PC-9 (cell line): ENCODE measurements at regions not wholly inside any gene's neighbourhood (a gene's known extent, or its start where the extent isn't known, plus 50 kb on each side); places are given as distances from the start of the nearest gene placed in this dataset.

Source experiments
- BruUV-seq: library from RNA; stranded (reverse); fragments of 400-500 nt; replicated peaks from 2 replicates; lab custom pipeline; 2021; lab: Mats Ljungman, UMichigan
- CTCF ChIA-PET: fragments of 300-600 bp; sonication (Branson Sonifier 250); formaldehyde crosslinking; loops from one replicate; lab custom pipeline; 2022; ENCODE audit warnings: antibody characterized with exemption; lab: Charles Lee
- POLR2A ChIA-PET: fragments of 300-600 bp; sonication (Branson Sonifier 250); formaldehyde crosslinking; loops from one replicate; lab custom pipeline; 2022; ENCODE audit warnings: antibody characterized with exemption; ENCODE audit not compliant: unreplicated experiment; lab: Charles Lee
- DNase-seq, 2 experiments: peaks; one replicate each; pipeline versions ENCODE4 v3.0.0 to v3.0.0-alpha.2; 2015 to 2022; ENCODE audit warnings: mixed read lengths in 1 of 2
- H2AFZ ChIP-seq: fragments of 200-600 bp; sonication (generic); 2 replicates; pipeline ENCODE4 v1.8.1; 2017; ENCODE audit warnings: antibody characterized with exemption
- H3F3A ChIP-seq: fragments of 200-600 bp; sonication (generic); 2 replicates; pipeline ENCODE4 v1.8.1; 2017; ENCODE audit warnings: antibody characterized with exemption, mild to moderate bottlenecking, low read depth; ENCODE audit not compliant: insufficient read depth
- H3K27ac ChIP-seq: fragments of 200-600 bp; sonication (generic); 2 replicates; pipeline ENCODE4 v1.6.1; 2016; ENCODE audit warnings: mixed run types
- H3K27me3 ChIP-seq: fragments of 200-600 bp; sonication (generic); 2 replicates; pipeline ENCODE4 v1.6.1; 2016; ENCODE audit warnings: low read depth, mixed run types; ENCODE audit not compliant: insufficient read depth
- H3K36me3 ChIP-seq: fragments of 200-600 bp; sonication (generic); 2 replicates; pipeline ENCODE4 v1.6.1; 2016; ENCODE audit warnings: low read depth, mixed run types
- H3K4me1 ChIP-seq: fragments of 200-600 bp; sonication (generic); replicated peaks from 2 replicates; pipeline ENCODE4 v1.6.1; 2016; ENCODE audit warnings: mixed run types; ENCODE audit not compliant: insufficient read depth
- H3K4me2 ChIP-seq: fragments of 200-600 bp; sonication (generic); 2 replicates; pipeline ENCODE4 v1.6.1; 2017; ENCODE audit warnings: mixed run types
- H3K4me3 ChIP-seq: fragments of 200-600 bp; sonication (generic); 2 replicates; pipeline ENCODE4 v1.6.1; 2016; ENCODE audit warnings: mixed run types
- H3K79me2 ChIP-seq: fragments of 200-600 bp; sonication (generic); 2 replicates; pipeline ENCODE4 v1.6.1; 2017; ENCODE audit warnings: low read depth, mixed run types
- H3K9me2 ChIP-seq: fragments of 200-600 bp; sonication (generic); 2 replicates; pipeline ENCODE4 v1.8.1; 2017; ENCODE audit warnings: mild to moderate bottlenecking; ENCODE audit not compliant: insufficient read depth
- H3K9me3 ChIP-seq: fragments of 200-600 bp; sonication (generic); 2 replicates; pipeline ENCODE4 v1.8.1; 2016; ENCODE audit warnings: low read depth; ENCODE audit not compliant: insufficient read depth
- H4K20me1 ChIP-seq: fragments of 200-600 bp; sonication (generic); 2 replicates; pipeline ENCODE4 v1.8.1; 2017; ENCODE audit not compliant: insufficient read depth
- CTCF ChIP-seq: fragments of 200-600 bp; sonication (generic); conservative IDR thresholded peaks from 2 replicates; pipeline ENCODE4 v1.6.1; 2017; ENCODE audit warnings: mixed run types, antibody characterized with exemption, mild to moderate bottlenecking, moderate library complexity
- EZH2 ChIP-seq: fragments of 200-600 bp; sonication (generic); IDR thresholded peaks from 2 replicates; pipeline ENCODE4 v1.8.0; 2017; ENCODE audit warnings: antibody characterized with exemption, low read depth
- intact Hi-C: fragments of 100-400 bp; cut with micrococcal nuclease; formaldehyde crosslinking; loops from one replicate; pipeline ENCODE4 v1.10.0; 2022; ENCODE audit not compliant: unreplicated experiment

DNA sequence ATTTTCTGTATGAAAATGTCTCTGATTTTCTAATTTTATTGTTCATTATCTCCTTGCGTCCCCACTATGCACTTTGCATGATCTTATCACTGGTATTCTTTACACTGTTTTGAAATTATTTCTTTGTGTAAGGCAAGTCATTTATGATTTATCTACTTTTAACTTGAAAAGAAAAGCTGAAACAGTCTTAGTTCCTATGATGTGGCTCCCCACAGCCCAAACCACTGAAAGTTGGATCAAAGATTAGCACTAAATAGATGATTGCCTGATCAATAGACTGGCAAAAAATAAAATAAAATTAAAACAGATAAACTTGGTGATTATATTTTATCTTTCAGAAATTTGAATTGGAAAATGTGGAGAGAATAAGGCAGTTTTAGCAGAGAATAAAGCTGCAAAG, 1101.9 kb downstream of the PCDH9 start:
- Histone ChIP-seq H3K4me3 (no peak overlapping the region), H3F3A (no peaks in the 10 kb centered on the region), H3K27me3 (no peaks in the 10 kb centered on the region), H3K4me2 (no peak overlapping the region), H2AFZ (no peak overlapping the region), H3K4me1 (no peaks in the 10 kb centered on the region), H3K9me3 (no peaks in the 10 kb centered on the region), H3K27ac (no peak overlapping the region), H3K9me2 (no peaks in the 10 kb centered on the region), H3K79me2 (no peaks in the 10 kb centered on the region), H3K36me3 (no peaks in the 10 kb centered on the region), H4K20me1 (no peaks in the 10 kb centered on the region)
- no TSS peak for BruUV-seq
- TF ChIP-seq CTCF: no peak
- TF ChIP-seq EZH2: no peak
- ChIA-PET POLR2A (no interaction called here), CTCF (no interaction called here)
- intact Hi-C loops: no loop called here
- DNase-seq: no peak

GRCh38 chr13:66117563-66117962, 1112.6 kb downstream of the PCDH9 start:
- Histone ChIP-seq H3K27ac (no peak overlapping the region), H3K27me3 (no peaks in the 10 kb centered on the region), H3K4me2 (no peak overlapping the region), H3K79me2 (no peaks in the 10 kb centered on the region), H3K4me3 (no peak overlapping the region), H3K36me3 (no peaks in the 10 kb centered on the region), H4K20me1 (no peaks in the 10 kb centered on the region; the same call in 1 of the 2 replicates), H3F3A (no peaks in the 10 kb centered on the region), H3K9me3 (no peaks in the 10 kb centered on the region), H3K4me1 (no peaks in the 10 kb centered on the region), H2AFZ (no peak overlapping the region), H3K9me2 (no peaks in the 10 kb centered on the region)
- TF ChIP-seq CTCF (no peak), EZH2 (no peak)
- intact Hi-C loops: no loop called here
- DNase-seq: no peak
- ChIA-PET POLR2A (no interaction called here), CTCF (no interaction called here)
- BruUV-seq: no TSS peak

GRCh38 chr13:66113882-66114526, 1116.1 kb downstream of the PCDH9 start:
- no peaks in the 10 kb centered on the region for H3K27me3 ChIP-seq
- BruUV-seq: no TSS peak
- H3K79me2 ChIP-seq: no peaks in the 10 kb centered on the region
- H3K9me2 ChIP-seq: no peaks in the 10 kb centered on the region
- TF ChIP-seq CTCF (no peak), EZH2 (no peak)
- no peak overlapping the region for H3K4me2 ChIP-seq
- no peak overlapping the region for H3K27ac ChIP-seq
- no peaks in the 10 kb centered on the region for H3K4me1 ChIP-seq
- no peak for DNase-seq
- H3F3A ChIP-seq: no peaks in the 10 kb centered on the region
- H3K36me3 ChIP-seq: no peaks in the 10 kb centered on the region
- ChIA-PET CTCF (no interaction called here), POLR2A (no interaction called here)
- intact Hi-C loops: no loop called here
- H3K9me3 ChIP-seq: no peaks in the 10 kb centered on the region
- H4K20me1 ChIP-seq: no peaks in the 10 kb centered on the region
- H2AFZ ChIP-seq: no peak overlapping the region
- no peak overlapping the region for H3K4me3 ChIP-seq
